LNCAP (cell line): ENCODE measurements at regions not wholly inside any gene's neighbourhood (a gene's known extent, or its start where the extent isn't known, plus 50 kb on each side); places are given as distances from the start of the nearest gene placed in this dataset.

ENCODE experiments used
- CTCF ChIP-seq: fragments of 450-650 bp; IDR thresholded peaks from 2 replicates; pipeline ENCODE4 v1.5.1; 2017; ENCODE audit warnings: mild to moderate bottlenecking

GRCh38 chr5:163384669-163385068, 52.7 kb upstream of the CCNG1 start:
- TF ChIP-seq CTCF, result no peak

DNA sequence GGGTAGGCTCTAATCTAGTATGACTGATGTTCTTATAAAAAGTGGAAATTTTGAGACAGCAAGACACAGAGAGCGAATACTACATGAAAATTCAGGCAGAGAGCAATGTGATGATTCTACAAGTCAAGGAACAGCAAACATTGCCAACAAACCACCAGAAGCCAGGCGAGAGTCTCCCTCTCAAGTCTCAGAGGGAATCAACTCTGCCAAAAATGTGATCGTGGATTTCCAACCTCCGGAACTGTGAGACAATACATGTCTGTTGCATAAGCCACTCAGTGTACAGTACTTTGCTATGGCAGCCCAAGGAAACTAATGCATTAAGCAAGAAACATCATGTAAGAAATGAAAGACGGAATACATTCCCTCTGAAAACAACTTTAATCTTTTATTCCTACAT, 52.1 kb upstream of the CCNG1 start:
- no peak for TF ChIP-seq CTCF

DNA sequence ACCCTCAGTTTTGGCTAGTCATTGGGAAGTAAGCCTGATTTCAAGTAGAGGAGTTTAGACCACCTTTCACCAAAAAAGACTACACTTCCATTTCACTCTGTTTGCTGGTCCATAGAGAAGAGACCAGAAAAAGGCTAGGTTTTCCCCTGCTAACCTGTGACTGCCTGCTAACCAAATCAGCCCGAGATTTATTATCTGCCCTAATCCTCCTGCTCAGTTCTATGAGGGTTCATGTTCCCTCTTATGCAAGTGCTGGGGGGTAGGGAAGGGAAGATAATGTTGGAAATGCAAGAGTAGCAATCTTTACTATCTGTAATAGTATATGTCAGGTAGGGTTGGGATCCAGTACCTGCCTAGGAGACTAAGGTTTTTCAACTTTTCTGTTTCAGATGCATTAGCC, 51.6 kb upstream of the CCNG1 start:
- no peak for TF ChIP-seq CTCF

GRCh38 chr5:163386352-163386751, 51.0 kb upstream of the CCNG1 start:
- TF ChIP-seq CTCF, result no peak

DNA sequence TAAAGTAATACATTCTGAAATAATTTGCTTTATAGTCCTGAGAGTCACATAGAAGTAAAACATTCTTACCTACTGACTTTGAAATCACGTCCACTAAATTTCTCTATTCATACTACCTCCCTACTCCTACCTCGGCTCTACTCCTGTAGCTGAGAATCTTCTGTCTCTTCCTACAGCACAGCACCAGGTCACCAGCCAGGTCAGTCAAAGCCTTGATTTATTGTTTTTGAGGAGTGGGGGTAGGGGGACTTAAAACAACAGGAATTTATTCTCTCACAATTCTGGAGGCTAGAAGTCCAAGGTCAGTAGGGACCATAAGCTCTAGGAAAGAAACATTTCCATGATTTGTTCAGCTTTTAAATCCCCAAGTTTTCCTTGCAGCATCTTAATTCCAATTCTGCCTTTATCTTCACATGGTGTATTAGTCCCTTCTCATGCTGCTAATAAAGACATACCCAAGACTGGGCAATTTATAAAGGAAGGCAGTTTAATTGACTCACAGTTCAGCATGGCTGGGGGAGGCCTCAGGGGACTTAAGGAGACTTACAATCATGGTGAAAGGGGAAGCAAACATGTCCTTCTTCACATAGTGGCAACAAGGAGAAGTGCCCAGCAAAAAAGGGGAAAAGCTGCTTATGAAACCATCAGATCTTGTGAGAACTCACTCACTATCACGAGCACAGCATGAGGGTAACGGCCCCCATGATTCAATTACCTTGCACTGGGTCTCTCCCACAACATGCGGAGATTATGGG, 49.6 kb upstream of the CCNG1 start:
- TF ChIP-seq CTCF, result no peak
